Large intestine (tissue), 3 donors: ENCODE measurements at regions not wholly inside any gene's neighbourhood (a gene's known extent, or its start where the extent isn't known, plus 50 kb on each side); places are given as distances from the start of the nearest gene placed in this dataset.

Source experiments
- DNase-seq, 2 donors: peaks; one replicate each; pipeline versions ENCODE4 v3.0.0 to v3.0.0-alpha.2; 2013
- H3K27ac ChIP-seq: one replicate; pipeline ENCODE4 v1.5.1; 2013; ENCODE audit warnings: low read length
- H3K27me3 ChIP-seq: 2 replicates; pipeline ENCODE4 v1.6.1; 2013; ENCODE audit warnings: low read length; ENCODE audit not compliant: control insufficient read depth, insufficient read depth
- H3K36me3 ChIP-seq: 2 replicates; pipeline ENCODE4 v1.6.1; 2013; ENCODE audit warnings: low read length; ENCODE audit not compliant: control insufficient read depth, insufficient read depth
- H3K4me1 ChIP-seq: one replicate; pipeline ENCODE4 v1.6.1; 2013; ENCODE audit warnings: low read length; ENCODE audit not compliant: control insufficient read depth, insufficient read depth
- H3K4me3 ChIP-seq: one replicate; pipeline ENCODE4 v1.5.1; 2013; ENCODE audit warnings: low read length
- H3K9me3 ChIP-seq: one replicate; pipeline ENCODE4 v1.6.1; 2013; ENCODE audit warnings: mild to moderate bottlenecking, low read depth, low read length, moderate library complexity; ENCODE audit not compliant: control insufficient read depth
- WGBS: methylation state at CpG from one replicate; pipeline ENCODE4 v1.1.5; 2013; ENCODE audit warnings: low lambda C conversion rate; ENCODE audit not compliant: insufficient coverage; 5-methylcytosine and 5-hydroxymethylcytosine counted together

- no peaks in the 10 kb centered on the region for H3K36me3 ChIP-seq
- no peaks in the 10 kb centered on the region for H3K27me3 ChIP-seq
- no CpG with 5 or more reads among the region's 1 CpG for WGBS
- H3K9me3 ChIP-seq, result no peaks in the 10 kb centered on the region
- no peak overlapping the region for H3K27ac ChIP-seq
- no peaks in the 10 kb centered on the region for H3K4me1 ChIP-seq
- no peak overlapping the region for H3K4me3 ChIP-seq
- no peak for DNase-seq
Measured at GRCh38 chrX:8916697-8917096, 115.5 kb upstream of the FAM9A start.

GRCh38 chrX:8914681-8915080, 113.5 kb upstream of the FAM9A start:
- no peaks in the 10 kb centered on the region for H3K36me3 ChIP-seq
- no peak overlapping the region for H3K27ac ChIP-seq
- H3K4me1 ChIP-seq, result no peaks in the 10 kb centered on the region
- no peak overlapping the region for H3K4me3 ChIP-seq
- H3K27me3 ChIP-seq, result no peaks in the 10 kb centered on the region
- H3K9me3 ChIP-seq, result no peaks in the 10 kb centered on the region
- no CpG with 5 or more reads among the region's 4 CpGs for WGBS
- DNase-seq, result no peak

GRCh38 chrX:8913655-8914409, 112.6 kb upstream of the FAM9A start:
- no peak overlapping the region for H3K4me3 ChIP-seq
- H3K27ac ChIP-seq, result no peak overlapping the region
- no peaks in the 10 kb centered on the region for H3K4me1 ChIP-seq
- H3K9me3 ChIP-seq, result no peaks in the 10 kb centered on the region
- DNase-seq, result peak in 1 of 2 donors; percentile 2
- no peaks in the 10 kb centered on the region for H3K27me3 ChIP-seq
- no CpG with 5 or more reads among the region's 6 CpGs for whole genome bisulfite sequencing
- no peaks in the 10 kb centered on the region for H3K36me3 ChIP-seq

- no CpG with 5 or more reads among the region's 2 CpGs for WGBS
- no peaks in the 10 kb centered on the region for H3K9me3 ChIP-seq
- no peaks in the 10 kb centered on the region for H3K36me3 ChIP-seq
- H3K4me3 ChIP-seq, result no peak overlapping the region
- H3K27ac ChIP-seq, result no peak overlapping the region
- no peaks in the 10 kb centered on the region for H3K4me1 ChIP-seq
- DNase-seq, result no peak
- no peaks in the 10 kb centered on the region for H3K27me3 ChIP-seq
Measured at GRCh38 chrX:8907688-8908087, 106.5 kb upstream of the FAM9A start.

GRCh38 chrX:8906299-8906938, 105.2 kb upstream of the FAM9A start:
- no peaks in the 10 kb centered on the region for H3K36me3 ChIP-seq
- no peak overlapping the region for H3K27ac ChIP-seq
- no peak overlapping the region for H3K4me3 ChIP-seq
- WGBS, result no CpG with 5 or more reads among the region's 9 CpGs
- H3K27me3 ChIP-seq, result no peaks in the 10 kb centered on the region
- H3K9me3 ChIP-seq, result no peaks in the 10 kb centered on the region
- no peaks in the 10 kb centered on the region for H3K4me1 ChIP-seq
- DNase-seq, result no peak

GRCh38 chrX:8897259-8897658, 96.1 kb upstream of the FAM9A start:
- no peaks in the 10 kb centered on the region for H3K4me1 ChIP-seq
- no peak overlapping the region for H3K4me3 ChIP-seq
- H3K27ac ChIP-seq, result no peak overlapping the region
- WGBS, result no CpG with 5 or more reads among the region's 4 CpGs
- H3K36me3 ChIP-seq, result no peaks in the 10 kb centered on the region
- DNase-seq, result no peak
- H3K9me3 ChIP-seq, result no peaks in the 10 kb centered on the region
- no peaks in the 10 kb centered on the region for H3K27me3 ChIP-seq

- Histone ChIP-seq H3K9me3 (no peaks in the 10 kb centered on the region), H3K4me1 (no peaks in the 10 kb centered on the region), H3K4me3 (no peak overlapping the region), H3K27ac (no peak overlapping the region), H3K27me3 (no peaks in the 10 kb centered on the region), H3K36me3 (no peaks in the 10 kb centered on the region)
- DNase-seq, result no peak
- WGBS, result no CpG with 5 or more reads among the region's 1 CpG
Measured at GRCh38 chrX:8890794-8891193, 89.6 kb upstream of the FAM9A start.

GRCh38 chrX:8887004-8887403, 85.8 kb upstream of the FAM9A start:
- Histone ChIP-seq H3K27me3 (no peaks in the 10 kb centered on the region), H3K36me3 (no peaks in the 10 kb centered on the region), H3K4me1 (no peaks in the 10 kb centered on the region), H3K27ac (no peak overlapping the region), H3K4me3 (no peak overlapping the region), H3K9me3 (no peaks in the 10 kb centered on the region)
- DNase-seq, result no peak
- no CpG with 5 or more reads among the region's 3 CpGs for WGBS

GRCh38 chrX:8879750-8880149, 78.6 kb upstream of the FAM9A start:
- Histone ChIP-seq H3K9me3 (no peaks in the 10 kb centered on the region), H3K4me1 (no peaks in the 10 kb centered on the region), H3K27me3 (no peaks in the 10 kb centered on the region), H3K36me3 (no peaks in the 10 kb centered on the region), H3K27ac (no peak overlapping the region), H3K4me3 (no peak overlapping the region)
- DNase-seq, result no peak
- WGBS, result no CpG with 5 or more reads among the region's 4 CpGs

GRCh38 chrX:8873956-8874355, 72.8 kb upstream of the FAM9A start:
- Histone ChIP-seq H3K4me3 (no peak overlapping the region), H3K4me1 (no peaks in the 10 kb centered on the region), H3K27me3 (no peaks in the 10 kb centered on the region), H3K9me3 (no peaks in the 10 kb centered on the region), H3K36me3 (no peaks in the 10 kb centered on the region), H3K27ac (no peak overlapping the region)
- DNase-seq, result no peak
- WGBS, result no CpG with 5 or more reads among the region's 3 CpGs

- Histone ChIP-seq H3K4me1 (no peaks in the 10 kb centered on the region), H3K36me3 (no peaks in the 10 kb centered on the region), H3K9me3 (no peaks in the 10 kb centered on the region), H3K27me3 (no peaks in the 10 kb centered on the region), H3K27ac (no peak overlapping the region), H3K4me3 (no peak overlapping the region)
- WGBS, result no CpG with 5 or more reads among the region's 2 CpGs
- no peak for DNase-seq
Measured at GRCh38 chrX:8873102-8873501, 71.9 kb upstream of the FAM9A start.
